Parathyroid adenoma (tissue), 2 donors: ENCODE measurements at regions not wholly inside any gene's neighbourhood (a gene's known extent, or its start where the extent isn't known, plus 50 kb on each side); places are given as distances from the start of the nearest gene placed in this dataset.

ENCODE experiments used
- H2AFZ ChIP-seq: fragments of 300-600 bp; sonication (generic); one replicate; pipeline ENCODE4 v1.7.0; 2017; ENCODE audit warnings: antibody characterized with exemption, mild to moderate bottlenecking
- H3K27ac ChIP-seq: fragments of 300-600 bp; sonication (generic); one replicate; pipeline ENCODE4 v1.7.0; 2017
- H3K27me3 ChIP-seq: fragments of 300-600 bp; sonication (generic); one replicate; pipeline ENCODE4 v1.7.0; 2017; ENCODE audit warnings: low read length; ENCODE audit not compliant: control insufficient read depth, insufficient read depth
- H3K36me3 ChIP-seq: fragments of 300-600 bp; sonication (generic); one replicate; pipeline ENCODE4 v1.7.0; 2017; ENCODE audit warnings: low read length; ENCODE audit not compliant: control insufficient read depth, insufficient read depth
- H3K4me1 ChIP-seq: fragments of 300-600 bp; sonication (generic); one replicate; pipeline ENCODE4 v1.7.0; 2017; ENCODE audit warnings: control low read depth
- H3K4me2 ChIP-seq: fragments of 300-600 bp; sonication (generic); one replicate; pipeline ENCODE4 v1.7.0; 2017; ENCODE audit warnings: low read length
- H3K4me3 ChIP-seq: fragments of 300-600 bp; sonication (generic); one replicate; pipeline ENCODE4 v1.7.0; 2017; ENCODE audit warnings: low read depth, low read length
- H3K79me2 ChIP-seq: fragments of 300-600 bp; sonication (generic); one replicate; pipeline ENCODE4 v1.7.0; 2017; ENCODE audit warnings: control low read depth
- H3K9ac ChIP-seq: fragments of 300-600 bp; sonication (generic); one replicate; pipeline ENCODE4 v1.7.0; 2017; ENCODE audit warnings: mild to moderate bottlenecking
- H3K9me3 ChIP-seq: fragments of 300-600 bp; sonication (generic); one replicate; pipeline ENCODE4 v1.7.0; 2017; ENCODE audit warnings: low read length; ENCODE audit not compliant: control insufficient read depth
- CTCF ChIP-seq: fragments of 300-600 bp; sonication (generic); IDR thresholded peaks from one replicate; pipeline ENCODE4 v1.7.0; 2017; ENCODE audit warnings: antibody characterized with exemption, mild to moderate bottlenecking
- donor health status: primary hyperparathyroidism.

DNA sequence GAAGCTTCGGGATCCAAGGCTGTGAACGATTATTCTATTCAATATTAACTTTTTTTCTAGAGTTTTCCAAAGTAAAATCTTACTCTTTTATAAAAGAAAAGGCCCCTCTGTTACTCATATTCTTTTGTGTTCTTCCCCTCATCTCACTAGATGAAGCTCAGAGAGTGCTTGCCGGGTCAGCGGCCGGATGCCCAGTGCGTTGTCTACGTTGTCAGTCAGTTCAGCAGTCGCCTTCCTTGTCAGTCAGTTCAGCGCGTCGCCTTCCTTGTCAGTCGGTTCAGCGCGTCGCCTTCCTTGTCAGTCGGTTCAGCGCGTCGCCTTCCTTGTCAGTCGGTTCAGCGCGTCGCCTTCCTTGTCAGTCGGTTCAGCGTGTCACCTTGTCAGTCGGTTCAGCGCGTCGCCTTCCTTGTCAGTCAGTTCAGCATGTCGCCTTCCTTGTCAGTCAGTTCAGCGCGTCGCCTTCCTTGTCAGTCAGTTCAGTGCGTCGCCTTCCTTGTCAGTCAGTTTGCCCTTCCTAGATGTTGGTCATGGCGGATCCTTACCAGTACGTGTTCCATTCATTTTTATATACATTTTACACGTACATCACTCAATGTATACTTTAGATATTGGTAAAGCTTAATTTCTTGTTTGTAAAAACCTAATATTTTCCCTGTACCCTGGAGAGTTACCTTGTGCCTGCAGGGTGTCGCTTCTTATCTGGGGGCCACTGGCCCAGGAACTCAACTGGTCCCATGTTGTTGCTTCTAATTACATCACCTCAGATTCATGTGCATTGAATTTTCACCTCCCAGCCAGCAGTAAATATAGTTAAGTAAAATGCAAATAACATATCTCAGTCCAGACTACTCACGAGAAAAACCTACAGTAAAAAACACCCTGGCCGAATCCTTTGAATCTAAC lies 206.9 kb downstream of the ASB1 start:
- H3K79me2 ChIP-seq, result no peaks in the 10 kb centered on the region
- TF ChIP-seq CTCF, result no peak

GRCh38 chr2:238634701-238635357 lies 208.1 kb downstream of the ASB1 start:
- no peak for TF ChIP-seq CTCF
- Histone ChIP-seq H3K9me3 (no peaks in the 10 kb centered on the region), H2AFZ (no peak overlapping the region), H3K4me2 (no peak overlapping the region), H3K4me3 (no peak overlapping the region), H3K4me1 (no peaks in the 10 kb centered on the region), H3K27ac (no peak overlapping the region), H3K9ac (no peak overlapping the region), H3K27me3 (no peaks in the 10 kb centered on the region), H3K79me2 (no peaks in the 10 kb centered on the region), H3K36me3 (no peaks in the 10 kb centered on the region)

More for the DNA sequence above, 206.9 kb downstream of the ASB1 start:
- Histone ChIP-seq H3K4me1 (no peaks in the 10 kb centered on the region), H3K9me3 (no peaks in the 10 kb centered on the region), H3K27ac (no peak overlapping the region), H3K4me3 (no peak overlapping the region), H3K9ac (no peak overlapping the region), H2AFZ (no peak overlapping the region), H3K36me3 (no peaks in the 10 kb centered on the region), H3K27me3 (no peaks in the 10 kb centered on the region), H3K4me2 (no peak overlapping the region)

DNA sequence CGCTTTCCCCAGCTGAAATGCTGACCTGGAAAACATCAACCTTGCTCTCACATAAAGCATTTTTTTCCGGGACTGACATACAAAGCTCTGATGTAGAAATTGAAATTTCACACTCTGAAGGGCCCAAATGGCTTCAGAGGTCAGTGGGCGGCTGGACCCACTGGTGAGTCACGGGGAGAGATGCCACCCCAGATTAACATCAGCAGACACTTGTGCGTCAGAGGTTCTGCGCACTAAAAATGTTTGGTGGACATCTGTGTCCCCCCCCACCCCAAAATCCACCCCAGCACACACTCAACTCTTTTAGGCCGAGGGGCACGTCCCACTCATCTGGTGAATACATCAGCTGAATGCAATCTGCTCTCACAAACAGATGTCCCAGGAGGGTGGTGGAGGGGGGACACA lies 208.9 kb downstream of the ASB1 start:
- Histone ChIP-seq H3K9me3 (no peaks in the 10 kb centered on the region), H3K4me1 (no peaks in the 10 kb centered on the region), H3K27me3 (no peaks in the 10 kb centered on the region), H3K27ac (no peak overlapping the region), H3K36me3 (no peaks in the 10 kb centered on the region), H3K4me3 (no peak overlapping the region), H3K79me2 (no peaks in the 10 kb centered on the region), H2AFZ (no peak overlapping the region), H3K9ac (no peak overlapping the region), H3K4me2 (no peak overlapping the region)
- TF ChIP-seq CTCF, result no peak

- Histone ChIP-seq H3K4me3 (no peak overlapping the region), H3K4me2 (no peak overlapping the region), H2AFZ (no peak overlapping the region), H3K27ac (no peak overlapping the region), H3K9me3 (no peaks in the 10 kb centered on the region), H3K79me2 (no peaks in the 10 kb centered on the region), H3K4me1 (no peaks in the 10 kb centered on the region), H3K9ac (no peak overlapping the region), H3K27me3 (no peaks in the 10 kb centered on the region), H3K36me3 (no peaks in the 10 kb centered on the region)
- TF ChIP-seq CTCF, result no peak
These were observed 209.7 kb downstream of the ASB1 start for GRCh38 chr2:238636269-238637073.
